ENCODE measurements at regions not wholly inside any gene's neighbourhood (a gene's known extent, or its start where the extent isn't known, plus 50 kb on each side); places are given as distances from the start of the nearest gene placed in this dataset.

DNA sequence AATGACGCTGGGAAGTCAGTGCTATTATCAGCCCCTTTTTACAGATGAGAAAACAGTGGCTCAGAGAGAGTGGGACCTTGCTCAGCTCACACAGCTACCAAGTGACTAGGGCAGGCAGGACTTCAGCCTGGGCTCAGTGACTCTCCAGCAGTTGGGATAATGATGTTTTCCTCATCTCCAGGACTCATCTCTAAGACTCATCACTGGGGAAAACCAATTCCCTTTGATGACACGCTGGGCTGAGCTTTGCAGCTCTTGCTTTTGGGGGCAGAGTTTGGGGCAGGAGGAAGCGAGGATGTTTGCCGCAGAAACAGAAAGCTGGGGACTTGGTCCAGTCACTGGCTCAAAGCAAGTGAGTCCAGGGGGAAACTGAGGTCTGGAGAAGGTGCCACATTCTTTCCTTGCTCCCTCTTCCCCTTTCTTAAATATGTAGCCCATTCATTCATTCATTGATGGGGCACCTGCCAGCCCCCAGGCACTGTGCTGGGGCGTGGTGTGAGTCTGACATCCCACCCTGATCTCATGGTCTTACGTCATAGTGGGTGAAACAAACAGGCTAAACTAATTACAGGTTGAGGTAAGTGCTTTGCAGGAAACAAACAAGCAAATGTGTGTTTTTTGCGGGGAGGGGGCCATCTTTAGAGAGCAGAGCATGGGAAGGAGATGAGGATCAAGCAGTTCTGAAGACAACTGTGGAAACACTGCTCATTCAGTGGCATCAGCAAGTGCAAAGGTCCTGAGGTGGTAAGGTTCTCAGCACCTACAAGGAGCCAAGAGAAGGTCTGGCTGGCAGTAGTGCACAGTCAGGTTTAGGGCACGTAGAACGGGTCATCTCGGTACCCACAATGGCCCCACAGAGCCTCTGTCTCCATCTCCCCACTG is 74.4 kb upstream of the PMEPA1 start:
- TF ChIP-seq CTCF (IDR thresholded peaks at IDR 0.05; ENCODE audit: low read depth, low read length, missing control alignments) = no peak
- no peak for DNase-seq (ENCODE audit: extremely low read depth, low read depth)
- H3K4me3 ChIP-seq (replicated peaks; ENCODE audit: low read depth, low read length) = no peak overlapping the region

- no peak for TF ChIP-seq CTCF (IDR thresholded peaks at IDR 0.05; ENCODE audit: low read depth, low read length, missing control alignments)
- DNase-seq (ENCODE audit: extremely low read depth, low read depth) = no peak
- no peak overlapping the region for H3K4me3 ChIP-seq (replicated peaks; ENCODE audit: low read depth, low read length)
Measured at GRCh38 chr20:57783196-57783595, 73.4 kb upstream of the PMEPA1 start.

DNA sequence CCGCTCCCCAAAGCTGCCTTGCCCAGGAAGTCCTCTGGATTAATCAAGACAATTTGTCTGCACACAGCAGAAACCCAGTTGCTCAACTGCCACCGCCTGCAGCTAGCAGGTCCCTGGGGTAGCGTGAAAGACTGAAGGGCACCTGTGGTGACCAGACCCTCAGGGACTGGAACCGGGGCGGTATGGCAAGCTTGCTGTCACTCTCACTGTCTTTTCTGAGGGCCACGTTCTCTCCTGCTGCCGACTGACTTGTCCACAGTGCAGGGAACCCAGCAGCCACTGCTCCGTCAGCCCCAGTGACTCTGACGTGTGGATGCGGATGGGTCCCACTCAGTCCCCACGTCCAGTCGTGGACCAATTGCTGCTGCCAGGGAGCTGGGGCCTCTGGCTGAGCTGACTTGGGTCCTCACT is 72.8 kb upstream of the PMEPA1 start:
- H3K4me3 ChIP-seq (replicated peaks; ENCODE audit: low read depth, low read length) = no peak overlapping the region
- no peak for TF ChIP-seq CTCF (IDR thresholded peaks at IDR 0.05; ENCODE audit: low read depth, low read length, missing control alignments)
- no peak for DNase-seq (ENCODE audit: extremely low read depth, low read depth)

DNA sequence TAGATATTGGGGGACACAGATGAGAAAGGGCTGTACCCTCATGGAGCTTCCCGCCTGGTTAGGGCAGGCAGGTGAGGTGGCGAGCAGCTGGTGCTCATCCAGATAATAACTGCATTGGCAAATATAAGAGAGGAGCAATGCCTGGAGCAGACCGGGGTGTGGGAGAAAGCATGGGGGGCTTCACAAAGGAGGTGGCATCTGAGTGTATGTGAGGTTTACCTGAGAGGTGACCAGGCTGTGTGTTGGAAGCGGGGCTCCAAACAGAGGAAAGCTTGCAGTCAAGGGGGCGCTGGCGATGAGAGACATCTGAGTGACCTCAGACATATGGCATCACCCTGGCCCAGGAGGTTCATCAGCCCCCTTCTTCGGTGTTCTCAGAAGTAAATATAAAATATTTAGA is 72.1 kb upstream of the PMEPA1 start:
- no peak overlapping the region for H3K4me3 ChIP-seq (replicated peaks; ENCODE audit: low read depth, low read length)
- DNase-seq (ENCODE audit: extremely low read depth, low read depth) = no peak
- no peak for TF ChIP-seq CTCF (IDR thresholded peaks at IDR 0.05; ENCODE audit: low read depth, low read length, missing control alignments)

- DNase-seq (ENCODE audit: extremely low read depth, low read depth) = no peak
- H3K4me3 ChIP-seq (replicated peaks; ENCODE audit: low read depth, low read length) = no peak overlapping the region
- no peak for TF ChIP-seq CTCF (IDR thresholded peaks at IDR 0.05; ENCODE audit: low read depth, low read length, missing control alignments)
Measured at GRCh38 chr20:57780906-57781305, 71.1 kb upstream of the PMEPA1 start.

GRCh38 chr20:57780398-57780797 is 70.6 kb upstream of the PMEPA1 start:
- no peak for DNase-seq (ENCODE audit: extremely low read depth, low read depth)
- TF ChIP-seq CTCF (IDR thresholded peaks at IDR 0.05; ENCODE audit: low read depth, low read length, missing control alignments) = no peak

More at GRCh38 chr20:57780398-57780797, 70.6 kb upstream of the PMEPA1 start:
- H3K4me3 ChIP-seq (replicated peaks; ENCODE audit: low read depth, low read length) = no peak overlapping the region

Measured in HFF-Myc (cell line).